Activated T-helper 1 cell treated with anti-CD3 and anti-CD28 coated beads, Interleukin-12 subunit alpha, Interleukin-12 subunit beta, Interleukin-2, Interleukin-4 antibody, amounts not matched to agents 30 ng/mL and 10 ng/mL and 1 ng/mL, durations not matched to agents 14 hours and 24 hours and 36 hours (primary cell): ENCODE measurements at regions not wholly inside any gene's neighbourhood (a gene's known extent, or its start where the extent isn't known, plus 50 kb on each side); places are given as distances from the start of the nearest gene placed in this dataset.

Source experiments
- DNase-seq: peaks from one replicate; pipeline ENCODE4 v3.0.0; 2021; ENCODE audit warnings: low spot score
- H3K27ac Mint-ChIP-seq: one replicate; pipeline ENCODE4 v1.8.0; 2021; ENCODE audit warnings: mild to moderate bottlenecking, mixed read lengths
- H3K27me3 Mint-ChIP-seq: one replicate; pipeline ENCODE4 v1.8.0; 2022; ENCODE audit warnings: mild to moderate bottlenecking, moderate library complexity, mixed read lengths; ENCODE audit not compliant: insufficient read depth
- H3K36me3 Mint-ChIP-seq: one replicate; pipeline ENCODE4 v1.8.0; 2021; ENCODE audit warnings: low read depth, mixed read lengths
- H3K4me1 Mint-ChIP-seq: one replicate; pipeline ENCODE4 v1.8.0; 2021; ENCODE audit warnings: low read depth, mixed read lengths
- H3K4me3 Mint-ChIP-seq: one replicate; pipeline ENCODE4 v1.8.0; 2021; ENCODE audit warnings: mild to moderate bottlenecking, moderate library complexity, mixed read lengths
- H3K9me3 Mint-ChIP-seq: one replicate; pipeline ENCODE4 v1.8.0; 2021; ENCODE audit warnings: mixed read lengths
- intact Hi-C: fragments of 100-400 bp; cut with micrococcal nuclease; formaldehyde crosslinking; loops from one replicate; pipeline ENCODE4 v1.15.1; 2024

- Mint-ChIP-seq H3K27me3 (no peaks in the 10 kb centered on the region), H3K36me3 (no peaks in the 10 kb centered on the region), H3K4me1 (no peaks in the 10 kb centered on the region), H3K27ac (no peak overlapping the region), H3K9me3 (no peaks in the 10 kb centered on the region), H3K4me3 (no peak overlapping the region)
- intact Hi-C loops = loop anchor here (5.0 to 10.0 kb wide), 2 partner anchors 140 to 993 kb away; no protein-coding TSS in a partner anchor
- no peak for DNase-seq
Observed at GRCh38 chr7:33757563-33758165, 147.7 kb upstream of the BMPER start.

- Mint-ChIP-seq H3K9me3 (no peaks in the 10 kb centered on the region), H3K27ac (no peak overlapping the region), H3K27me3 (no peaks in the 10 kb centered on the region), H3K36me3 (no peaks in the 10 kb centered on the region), H3K4me3 (no peak overlapping the region), H3K4me1 (no peaks in the 10 kb centered on the region)
- intact Hi-C loops = no loop called here
- DNase-seq = no peak
Observed at GRCh38 chr7:33760146-33760545, 145.2 kb upstream of the BMPER start.

- DNase-seq = no peak
- H3K36me3 Mint-ChIP-seq = no peaks in the 10 kb centered on the region
- intact Hi-C loops = no loop called here
- H3K4me1 Mint-ChIP-seq = no peaks in the 10 kb centered on the region
- no peak overlapping the region for H3K4me3 Mint-ChIP-seq
- no peak overlapping the region for H3K27ac Mint-ChIP-seq
- H3K27me3 Mint-ChIP-seq = no peaks in the 10 kb centered on the region
- H3K9me3 Mint-ChIP-seq = no peaks in the 10 kb centered on the region
Observed at GRCh38 chr7:33760834-33761233, 144.5 kb upstream of the BMPER start.

- DNase-seq = no peak
- no peaks in the 10 kb centered on the region for H3K4me1 Mint-ChIP-seq
- H3K27me3 Mint-ChIP-seq = no peaks in the 10 kb centered on the region
- intact Hi-C loops = no loop called here
- H3K36me3 Mint-ChIP-seq = no peaks in the 10 kb centered on the region
- no peaks in the 10 kb centered on the region for H3K9me3 Mint-ChIP-seq
- no peak overlapping the region for H3K27ac Mint-ChIP-seq
- no peak overlapping the region for H3K4me3 Mint-ChIP-seq
Observed at GRCh38 chr7:33761449-33762080, 143.8 kb upstream of the BMPER start.

- Mint-ChIP-seq H3K36me3 (no peaks in the 10 kb centered on the region), H3K27ac (no peak overlapping the region), H3K4me3 (no peak overlapping the region), H3K9me3 (no peaks in the 10 kb centered on the region), H3K4me1 (no peaks in the 10 kb centered on the region), H3K27me3 (no peaks in the 10 kb centered on the region)
- no peak for DNase-seq
- intact Hi-C loops = no loop called here
Observed at GRCh38 chr7:33762151-33762910, 143.0 kb upstream of the BMPER start.

GRCh38 chr7:33762911-33763306 is 142.4 kb upstream of the BMPER start:
- Mint-ChIP-seq H3K27me3 (no peaks in the 10 kb centered on the region), H3K4me1 (no peaks in the 10 kb centered on the region), H3K36me3 (no peaks in the 10 kb centered on the region), H3K9me3 (no peaks in the 10 kb centered on the region), H3K27ac (no peak overlapping the region), H3K4me3 (no peak overlapping the region)
- intact Hi-C loops = no loop called here
- DNase-seq = no peak

- Mint-ChIP-seq H3K4me1 (no peaks in the 10 kb centered on the region), H3K4me3 (no peak overlapping the region), H3K27ac (no peak overlapping the region), H3K9me3 (no peaks in the 10 kb centered on the region), H3K27me3 (no peaks in the 10 kb centered on the region), H3K36me3 (no peaks in the 10 kb centered on the region)
- DNase-seq = no peak
- intact Hi-C loops = no loop called here
Observed at GRCh38 chr7:33764752-33765451, 140.4 kb upstream of the BMPER start.

GRCh38 chr7:33766405-33766804 is 138.9 kb upstream of the BMPER start:
- Mint-ChIP-seq H3K9me3 (no peaks in the 10 kb centered on the region), H3K4me1 (no peaks in the 10 kb centered on the region), H3K27me3 (no peaks in the 10 kb centered on the region), H3K27ac (no peak overlapping the region), H3K4me3 (no peak overlapping the region), H3K36me3 (no peaks in the 10 kb centered on the region)
- no peak for DNase-seq
- intact Hi-C loops = no loop called here

- Mint-ChIP-seq H3K9me3 (peaks cover 4% of the 10 kb centered on the region), H3K4me3 (no peak overlapping the region), H3K27me3 (no peaks in the 10 kb centered on the region), H3K27ac (no peak overlapping the region), H3K4me1 (peaks cover 6% of the 10 kb centered on the region), H3K36me3 (no peaks in the 10 kb centered on the region)
- intact Hi-C loops = no loop called here
- no peak for DNase-seq
Observed at GRCh38 chr7:33769930-33770329, 135.4 kb upstream of the BMPER start.

GRCh38 chr7:33770576-33770975 is 134.8 kb upstream of the BMPER start:
- DNase-seq = no peak
- Mint-ChIP-seq H3K27me3 (no peaks in the 10 kb centered on the region), H3K4me1 (peaks cover 6% of the 10 kb centered on the region), H3K27ac (no peak overlapping the region), H3K9me3 (peaks cover 4% of the 10 kb centered on the region), H3K36me3 (no peaks in the 10 kb centered on the region), H3K4me3 (no peak overlapping the region)
- intact Hi-C loops = no loop called here

- intact Hi-C loops = no loop called here
- H3K27me3 Mint-ChIP-seq = no peaks in the 10 kb centered on the region
Observed at GRCh38 chr7:33771422-33771821, 133.9 kb upstream of the BMPER start.

GRCh38 chr7:33773053-33773452 is 132.3 kb upstream of the BMPER start:
- H3K4me3 Mint-ChIP-seq = no peak overlapping the region
- H3K27me3 Mint-ChIP-seq = peaks cover 2% of the 10 kb centered on the region
- peaks cover 4% of the 10 kb centered on the region for H3K9me3 Mint-ChIP-seq
- peaks cover 6% of the 10 kb centered on the region for H3K4me1 Mint-ChIP-seq
- H3K36me3 Mint-ChIP-seq = no peaks in the 10 kb centered on the region
- no peak overlapping the region for H3K27ac Mint-ChIP-seq
- no peak for DNase-seq
- intact Hi-C loops = no loop called here

More at GRCh38 chr7:33771422-33771821, 133.9 kb upstream of the BMPER start:
- H3K36me3 Mint-ChIP-seq = no peaks in the 10 kb centered on the region
- H3K9me3 Mint-ChIP-seq = peaks cover 4% of the 10 kb centered on the region
- DNase-seq = no peak
- H3K4me3 Mint-ChIP-seq = no peak overlapping the region
- no peak overlapping the region for H3K27ac Mint-ChIP-seq
- H3K4me1 Mint-ChIP-seq = peaks cover 6% of the 10 kb centered on the region
